Heart left ventricle (tissue), 16 donors: ENCODE measurements at regions not wholly inside any gene's neighbourhood (a gene's known extent, or its start where the extent isn't known, plus 50 kb on each side); places are given as distances from the start of the nearest gene placed in this dataset.

Experiments used
- ATAC-seq, 4 donors: fragments of 200-7000 bp; cut with Tn5 transposase; one replicate each; pipeline ENCODE4 v1.9.1; 2020 to 2022; ENCODE audit warnings: moderate library complexity in 4 of 4, mild to moderate bottlenecking in 3 of 4, moderate number of reproducible peaks in 1 of 4
- DNase-seq, 5 donors: peaks; one replicate each; pipeline ENCODE4 v3.0.0-alpha.2; 2020
- H3K27ac ChIP-seq, 12 donors: fragments of 200-600 bp; sonication (generic) in 4 of 12; one replicate each; pipeline versions ENCODE4 v1.5.0 to v1.8.0; 2016 to 2022; ENCODE audit warnings: mild to moderate bottlenecking in 2 of 12
- H3K27me3 ChIP-seq, 9 donors: fragments of 200-600 bp; sonication (generic) in 2 of 9; one replicate each; pipeline versions ENCODE4 v1.5.1 to v1.8.0; 2016 to 2022; ENCODE audit warnings: mild to moderate bottlenecking in 3 of 9
- H3K36me3 ChIP-seq, 9 donors: fragments of 200-600 bp; sonication (generic) in 2 of 9; one replicate each; pipeline versions ENCODE4 v1.5.0 to v1.8.0; 2018 to 2022; ENCODE audit warnings: mild to moderate bottlenecking in 2 of 9
- H3K4me1 ChIP-seq, 12 donors: fragments of 200-600 bp; sonication (generic) in 4 of 12; one replicate each; pipeline versions ENCODE4 v1.5.0 to v1.8.0; 2016 to 2022; ENCODE audit warnings: mild to moderate bottlenecking in 3 of 12
- H3K4me3 ChIP-seq, 12 donors: fragments of 200-600 bp; sonication (generic) in 4 of 12; one replicate each; pipeline versions ENCODE4 v1.5.0 to v1.8.0; 2017 to 2022; ENCODE audit warnings: mild to moderate bottlenecking in 9 of 12, moderate library complexity in 4 of 12
- H3K9me3 ChIP-seq, 12 donors: fragments of 200-600 bp; sonication (generic) in 4 of 12; one replicate each; pipeline versions ENCODE4 v1.5.0 to v1.8.0; 2016 to 2022; ENCODE audit warnings: mild to moderate bottlenecking in 1 of 12
- CTCF ChIP-seq, 12 donors: fragments of 200-600 bp; sonication (generic) in 4 of 12; IDR thresholded peaks; one replicate each; pipeline versions ENCODE4 v1.5.0 to v1.8.0; 2018 to 2022; ENCODE audit warnings: antibody characterized with exemption in 12 of 12, mild to moderate bottlenecking in 5 of 12
- POLR2A ChIP-seq, 2 donors: fragments of 450-650 bp; IDR thresholded peaks; one replicate each; pipeline ENCODE4 v1.6.1; 2017; ENCODE audit warnings: antibody characterized with exemption in 2 of 2, mild to moderate bottlenecking in 2 of 2, moderate library complexity in 2 of 2
- WGBS, 4 donors: extraction: QIAGEN DNeasy Blood & Tissue Kit in 2 of 4; methylation state at CpG; one replicate each; pipeline versions ENCODE4 v1.1.5 to v1.1.7; 2013 to 2018; 5-methylcytosine and 5-hydroxymethylcytosine counted together
- intact Hi-C, 10 donors: fragments of 100-400 bp; cut with DNase I; formaldehyde crosslinking; loops; one replicate each; pipeline versions ENCODE4 v1.11.1 to v1.14.2; 2022
- donor health status: ischemic (EF 13 %, LVEDD 7.1; RV severe dilation, severe dysfunction).
- donor health status: healthy with polysubstance abuse.
- donor health status: DM: no; HTN: yes; CAD: no.
- donor health status: DM: no; HTN: no; CAD: no.
- donor health status: ischemic (EF 25% LVEDD 6.9; RV normal size, moderate dysfunction).
- donor health status: ischemic (EF 25% LVEDD 5.7; RV mildly dilated, moderate dysfunction).
- donor health status: healthy.
- donor health status: DM: yes; HTN: yes; CAD: no.
- donor health status: ischemic (EF 35%, LVEDD 5.7; RV mildly dilated, moderate dysfunction).
- donor health status: nonischemic (EF 11% LVEDD 7.7; RV severe dilation, severe dysfunction).
- donor health status: DM: yes; HTN: yes; CAD: no.
- donor health status: PGD.
- donor health status: ischemic (EF 29% LVEDD 5.4; RV normal size, mild dysfunction).
- donor health status: nonischemic (EF 23%, LVEDD 6.1; RV moderate dilation, normal function).

- no peak for ATAC-seq
- Histone ChIP-seq H3K4me3 (no peak overlapping the region), H3K36me3 (no peaks in the 10 kb centered on the region), H3K4me1 (peaks cover 0 to 28% (median 0%) of the 10 kb centered on the region in 12 donors), H3K27ac (no peak overlapping the region), H3K9me3 (peaks cover 0 to 3% (median 0%) of the 10 kb centered on the region in 12 donors), H3K27me3 (no peaks in the 10 kb centered on the region)
- intact Hi-C loops: no loop called here
- TF ChIP-seq POLR2A (IDR thresholded peaks at IDR 0.05) (no peak), CTCF (IDR thresholded peaks at IDR 0.05) (no peak)
- WGBS, 4 donors: 64 to 86% (median 73%) methylated on average over 4 of the region's 4 CpGs
- DNase-seq: no peak
These were observed 280.8 kb downstream of the ADGB start for GRCh38 chr6:146879406-146880117.

- Histone ChIP-seq H3K36me3 (no peaks in the 10 kb centered on the region), H3K27ac (no peak overlapping the region), H3K9me3 (no peaks in the 10 kb centered on the region), H3K4me1 (peaks cover 0 to 22% (median 0%) of the 10 kb centered on the region in 12 donors), H3K4me3 (no peak overlapping the region), H3K27me3 (no peaks in the 10 kb centered on the region)
- no peak for DNase-seq
- intact Hi-C loops: no loop called here
- ATAC-seq: no peak
- 74 to 79% (median 75%) methylated on average over 9 of the region's 9 CpGs for WGBS, 4 donors
- TF ChIP-seq CTCF (IDR thresholded peaks at IDR 0.05) (no peak), POLR2A (IDR thresholded peaks at IDR 0.05) (no peak)
These were observed 282.7 kb downstream of the ADGB start for GRCh38 chr6:146881228-146882181.

GRCh38 chr6:146883640-146884531 is 285.1 kb downstream of the ADGB start:
- Histone ChIP-seq H3K27ac (no peak overlapping the region), H3K27me3 (no peaks in the 10 kb centered on the region), H3K9me3 (no peaks in the 10 kb centered on the region), H3K36me3 (no peaks in the 10 kb centered on the region), H3K4me3 (no peak overlapping the region), H3K4me1 (peaks cover 0 to 6% (median 0%) of the 10 kb centered on the region in 12 donors)
- 87 to 94% (median 91%) methylated on average over 4 of the region's 4 CpGs for WGBS, 4 donors
- no peak for DNase-seq
- intact Hi-C loops: no loop called here
- no peak for ATAC-seq
- TF ChIP-seq POLR2A (IDR thresholded peaks at IDR 0.05): no peak
- TF ChIP-seq CTCF (IDR thresholded peaks at IDR 0.05): no peak
